ENCODE measurements at regions not wholly inside any gene's neighbourhood (a gene's known extent, or its start where the extent isn't known, plus 50 kb on each side); places are given as distances from the start of the nearest gene placed in this dataset.
"Not testable (repeated sequence)": the region's sequence is repeated elsewhere in the genome, so short reads cannot be mapped to it uniquely, and the experiment has no call there.

GRCh38 chr22:27086080-27087044 is 429.0 kb downstream of the MIAT start:
- peak in 6 of 56 donors; percentile 27 to 57 (median 37) for DNase-seq

- DNase-seq: no peak
Observed at GRCh38 chr22:27087051-27087450, 429.7 kb downstream of the MIAT start.

- no peak for DNase-seq
Observed at GRCh38 chr22:27088026-27088425, 430.6 kb downstream of the MIAT start.

GRCh38 chr22:27089264-27089663 is 431.9 kb downstream of the MIAT start:
- no peak for DNase-seq

GRCh38 chr22:27090611-27091011 is 433.2 kb downstream of the MIAT start:
- DNase-seq: peak in 38 of 56 donors; percentile 11 to 89 (median 52)

- DNase-seq: no peak
Observed at GRCh38 chr22:27093422-27093821, 436.0 kb downstream of the MIAT start.

- DNase-seq: no peak
Observed at GRCh38 chr22:27094633-27095308, 437.4 kb downstream of the MIAT start.

- DNase-seq: no peak
Observed at GRCh38 chr22:27097506-27097905, 440.1 kb downstream of the MIAT start.

- no peak for DNase-seq
Observed at GRCh38 chr22:27097933-27098332, 440.5 kb downstream of the MIAT start.

GRCh38 chr22:27099946-27100722 is 442.7 kb downstream of the MIAT start:
- peak in 1 of 56 donors; percentile 21 for DNase-seq

- DNase-seq: peak in 20 of 56 donors; percentile 8 to 64 (median 28)
Observed at GRCh38 chr22:27100789-27101188, 443.4 kb downstream of the MIAT start.

GRCh38 chr22:27101288-27101687 is 443.9 kb downstream of the MIAT start:
- DNase-seq: no peak

- DNase-seq: no peak
Observed at GRCh38 chr22:27104449-27104848, 447.1 kb downstream of the MIAT start.

- no peak for DNase-seq
Observed at GRCh38 chr22:27105142-27106025, 448.0 kb downstream of the MIAT start.

GRCh38 chr22:27106985-27107384 is 449.6 kb downstream of the MIAT start:
- peak in 3 of 56 donors; percentile 9 to 15 (median 11) for DNase-seq

- DNase-seq: no peak
Observed at GRCh38 chr22:27107386-27107785, 450.0 kb downstream of the MIAT start.

- peak in 6 of 56 donors; percentile 12 to 79 (median 24) for DNase-seq
Observed at GRCh38 chr22:27107824-27108223, 450.4 kb downstream of the MIAT start.

- peak in 26 of 56 donors; percentile 8 to 68 (median 37) for DNase-seq
Observed at GRCh38 chr22:27108425-27109114, 451.2 kb downstream of the MIAT start.

GRCh38 chr22:27109406-27109805 is 452.0 kb downstream of the MIAT start:
- not testable (repeated sequence) for DNase-seq

Data from nucleus accumbens (tissue), 56 donors.